Fibroblast of mammary gland (primary cell): ENCODE measurements at regions not wholly inside any gene's neighbourhood (a gene's known extent, or its start where the extent isn't known, plus 50 kb on each side); places are given as distances from the start of the nearest gene placed in this dataset.

Experiments
- DNase-seq: peaks from one replicate; pipeline ENCODE4 v3.0.0-alpha.2; 2010; ENCODE audit warnings: low read depth
- H3K4me3 ChIP-seq: 2 replicates; pipeline ENCODE4 v1.5.1; 2011; ENCODE audit warnings: low read depth, mild to moderate bottlenecking, low read length, moderate library complexity; ENCODE audit not compliant: control insufficient read depth
- CTCF ChIP-seq: conservative IDR thresholded peaks from 2 replicates; pipeline ENCODE4 v1.5.1; 2011; ENCODE audit warnings: low read depth, low read length, inconsistent platforms; ENCODE audit not compliant: control insufficient read depth, insufficient read depth

- TF ChIP-seq CTCF, result no peak
- DNase-seq, result no peak
Measured at GRCh38 chr2:173673640-173674039, 291.5 kb downstream of the SP3 start.

GRCh38 chr2:173676647-173677046 lies 288.5 kb downstream of the SP3 start:
- no peak overlapping the region for H3K4me3 ChIP-seq
- no peak for TF ChIP-seq CTCF
- DNase-seq, result peak; percentile 22

More at GRCh38 chr2:173673640-173674039, 291.5 kb downstream of the SP3 start:
- H3K4me3 ChIP-seq, result no peak overlapping the region

- DNase-seq, result no peak
- no peak overlapping the region for H3K4me3 ChIP-seq
- no peak for TF ChIP-seq CTCF
Measured at GRCh38 chr2:173678186-173678585, 287.0 kb downstream of the SP3 start.

- DNase-seq, result no peak
- no peak for TF ChIP-seq CTCF
- H3K4me3 ChIP-seq, result no peak overlapping the region
Measured at GRCh38 chr2:173680574-173680973, 284.6 kb downstream of the SP3 start.

- DNase-seq, result no peak
- no peak for TF ChIP-seq CTCF
- no peak overlapping the region for H3K4me3 ChIP-seq
Measured at GRCh38 chr2:173681881-173682650, 283.1 kb downstream of the SP3 start.

GRCh38 chr2:173684896-173685459 lies 280.2 kb downstream of the SP3 start:
- no peak for DNase-seq
- no peak overlapping the region for H3K4me3 ChIP-seq
- TF ChIP-seq CTCF, result no peak
